ENCODE measurements at regions not wholly inside any gene's neighbourhood (a gene's known extent, or its start where the extent isn't known, plus 50 kb on each side); places are given as distances from the start of the nearest gene placed in this dataset.

DNA sequence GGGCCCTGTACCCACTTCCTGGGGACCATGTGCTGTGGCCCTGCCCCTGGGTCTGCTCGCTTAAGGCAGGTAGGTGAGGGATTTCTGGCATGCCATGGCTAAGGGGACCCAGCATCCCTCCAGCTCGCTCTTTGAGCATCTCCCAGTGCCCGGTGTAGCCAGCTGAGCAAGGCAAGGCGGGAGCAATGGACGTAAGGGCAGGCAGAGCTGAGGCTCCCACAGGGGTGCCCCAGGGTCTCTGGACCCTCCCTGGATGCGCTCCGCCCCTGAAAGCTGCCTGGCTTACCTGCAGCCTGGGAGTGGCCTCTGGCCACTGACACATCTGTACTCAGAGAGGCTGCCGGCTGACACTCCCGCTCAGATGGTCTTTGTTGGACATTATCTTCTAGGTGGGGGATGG is 189.9 kb downstream of the IRF8 start:
- TF ChIP-seq, protein P1, sequence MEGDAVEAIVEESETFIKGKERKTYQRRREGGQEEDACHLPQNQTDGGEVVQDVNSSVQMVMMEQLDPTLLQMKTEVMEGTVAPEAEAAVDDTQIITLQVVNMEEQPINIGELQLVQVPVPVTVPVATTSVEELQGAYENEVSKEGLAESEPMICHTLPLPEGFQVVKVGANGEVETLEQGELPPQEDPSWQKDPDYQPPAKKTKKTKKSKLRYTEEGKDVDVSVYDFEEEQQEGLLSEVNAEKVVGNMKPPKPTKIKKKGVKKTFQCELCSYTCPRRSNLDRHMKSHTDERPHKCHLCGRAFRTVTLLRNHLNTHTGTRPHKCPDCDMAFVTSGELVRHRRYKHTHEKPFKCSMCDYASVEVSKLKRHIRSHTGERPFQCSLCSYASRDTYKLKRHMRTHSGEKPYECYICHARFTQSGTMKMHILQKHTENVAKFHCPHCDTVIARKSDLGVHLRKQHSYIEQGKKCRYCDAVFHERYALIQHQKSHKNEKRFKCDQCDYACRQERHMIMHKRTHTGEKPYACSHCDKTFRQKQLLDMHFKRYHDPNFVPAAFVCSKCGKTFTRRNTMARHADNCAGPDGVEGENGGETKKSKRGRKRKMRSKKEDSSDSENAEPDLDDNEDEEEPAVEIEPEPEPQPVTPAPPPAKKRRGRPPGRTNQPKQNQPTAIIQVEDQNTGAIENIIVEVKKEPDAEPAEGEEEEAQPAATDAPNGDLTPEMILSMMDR (IDR thresholded peaks at IDR 0.05; ENCODE audit: extremely low read depth, missing control alignments), result no peak

DNA sequence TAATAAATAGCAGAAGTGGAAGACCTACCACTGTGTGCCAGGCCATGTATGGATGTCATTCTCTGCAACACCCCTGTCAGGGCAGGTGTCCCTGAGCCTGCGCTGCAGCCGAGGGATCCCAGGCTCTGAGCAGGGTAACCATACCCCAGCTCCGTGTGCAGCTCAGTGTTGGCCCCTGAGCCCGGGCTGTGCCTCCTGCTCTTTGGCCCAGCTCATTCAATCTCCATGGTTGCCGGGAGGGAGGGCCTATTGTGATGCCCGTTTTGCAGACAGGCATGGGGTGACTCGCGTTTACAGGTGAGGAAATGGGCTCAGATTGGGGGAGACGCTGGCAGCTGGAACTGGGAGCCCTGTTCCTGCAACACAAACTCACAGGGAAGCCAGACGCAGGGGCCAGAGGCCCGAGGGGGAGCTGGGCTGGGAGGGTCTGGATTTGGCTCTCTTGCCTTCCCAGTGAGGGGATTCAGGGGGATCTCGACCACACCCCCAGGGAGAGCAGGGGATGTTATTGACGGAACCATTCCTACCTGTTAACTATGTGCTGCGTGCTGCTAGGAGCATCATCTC is 190.5 kb downstream of the IRF8 start:
- TF ChIP-seq, protein P1 (IDR thresholded peaks at IDR 0.05; ENCODE audit: extremely low read depth, missing control alignments), result no peak

More for the DNA sequence above, 189.9 kb downstream of the IRF8 start:
- DNase-seq (ENCODE audit: low spot score), result no peak

DNA sequence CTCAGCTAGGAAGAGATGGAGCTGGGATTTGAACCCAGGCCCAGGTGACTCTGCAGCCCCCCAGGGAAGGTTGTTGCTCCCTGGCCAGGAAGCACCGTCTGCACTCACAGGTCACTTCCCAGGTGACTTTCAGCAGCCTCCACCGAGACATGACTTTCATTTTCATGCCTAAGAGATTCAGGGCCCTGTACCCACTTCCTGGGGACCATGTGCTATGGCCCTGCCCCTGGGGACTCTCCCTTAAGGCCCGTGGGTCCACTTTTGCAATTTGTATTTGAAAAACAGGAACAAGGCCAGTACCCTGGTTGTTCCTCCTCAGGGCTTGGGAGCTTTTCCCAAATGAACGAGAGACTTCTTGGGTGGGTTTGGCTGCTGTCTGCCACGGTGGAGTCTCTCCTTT is 191.0 kb downstream of the IRF8 start:
- DNase-seq (ENCODE audit: low spot score), result peak; percentile 59
- TF ChIP-seq, protein P1 (IDR thresholded peaks at IDR 0.05; ENCODE audit: extremely low read depth, missing control alignments), result no peak

More for the DNA sequence above, 190.5 kb downstream of the IRF8 start:
- DNase-seq (ENCODE audit: low spot score), result no peak

DNA sequence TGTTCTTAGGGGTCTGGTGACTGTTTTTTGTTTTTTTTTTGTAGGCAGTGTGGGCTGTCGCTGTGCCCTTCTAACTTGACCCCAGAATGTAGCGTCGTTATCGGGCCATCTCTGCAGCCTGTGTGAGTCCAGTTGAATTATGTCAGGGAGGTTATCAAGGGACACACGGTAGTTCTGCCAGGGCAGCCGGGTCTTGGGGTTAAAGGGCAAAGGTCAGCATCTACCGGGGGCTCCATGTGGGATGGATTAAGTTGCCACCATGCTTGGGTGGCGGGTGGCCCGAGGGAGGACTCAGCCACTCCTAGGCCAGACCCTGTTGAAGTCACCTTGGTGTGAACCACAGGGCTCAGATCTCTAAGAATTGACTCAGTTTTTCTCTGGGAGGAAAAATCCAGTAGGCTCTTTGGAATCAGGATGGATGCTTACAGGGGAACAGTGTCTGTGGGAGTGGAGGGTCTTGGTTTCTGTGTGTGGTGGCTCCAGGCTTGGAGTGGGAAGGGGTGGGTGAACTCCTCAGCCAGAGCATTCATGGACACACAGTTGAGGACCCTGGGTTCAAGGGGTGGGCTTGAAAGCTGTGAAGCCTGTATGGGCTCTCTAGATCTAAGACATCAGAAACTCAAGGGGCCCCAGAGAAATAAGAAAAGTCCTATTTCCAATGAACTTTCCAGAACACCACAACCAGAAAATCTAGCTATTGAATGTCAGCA is 191.7 kb downstream of the IRF8 start:
- no peak for DNase-seq (ENCODE audit: low spot score)
- TF ChIP-seq, protein P1 (IDR thresholded peaks at IDR 0.05; ENCODE audit: extremely low read depth, missing control alignments), result no peak

DNA sequence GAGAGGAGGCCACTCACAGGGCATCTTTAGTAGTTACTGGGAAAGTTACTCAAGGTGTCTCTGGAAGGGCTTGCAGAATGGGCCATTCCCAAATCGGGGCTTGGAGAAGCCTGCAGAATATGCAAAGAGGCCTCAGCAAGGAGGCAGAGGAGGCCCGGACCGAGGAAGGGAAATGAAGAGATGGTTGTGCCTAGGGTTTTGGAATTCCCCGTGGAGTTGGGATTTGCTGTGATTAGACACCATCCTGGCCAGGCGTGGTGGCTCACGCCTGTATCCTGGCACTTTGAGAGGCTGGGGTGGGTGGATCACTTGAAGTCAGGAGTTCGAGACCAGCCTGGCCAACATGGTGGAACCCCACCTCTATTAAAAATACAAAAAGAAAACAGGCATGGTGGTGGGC is 193.0 kb downstream of the IRF8 start:
- TF ChIP-seq, protein P1 (IDR thresholded peaks at IDR 0.05; ENCODE audit: extremely low read depth, missing control alignments), result no peak

DNA sequence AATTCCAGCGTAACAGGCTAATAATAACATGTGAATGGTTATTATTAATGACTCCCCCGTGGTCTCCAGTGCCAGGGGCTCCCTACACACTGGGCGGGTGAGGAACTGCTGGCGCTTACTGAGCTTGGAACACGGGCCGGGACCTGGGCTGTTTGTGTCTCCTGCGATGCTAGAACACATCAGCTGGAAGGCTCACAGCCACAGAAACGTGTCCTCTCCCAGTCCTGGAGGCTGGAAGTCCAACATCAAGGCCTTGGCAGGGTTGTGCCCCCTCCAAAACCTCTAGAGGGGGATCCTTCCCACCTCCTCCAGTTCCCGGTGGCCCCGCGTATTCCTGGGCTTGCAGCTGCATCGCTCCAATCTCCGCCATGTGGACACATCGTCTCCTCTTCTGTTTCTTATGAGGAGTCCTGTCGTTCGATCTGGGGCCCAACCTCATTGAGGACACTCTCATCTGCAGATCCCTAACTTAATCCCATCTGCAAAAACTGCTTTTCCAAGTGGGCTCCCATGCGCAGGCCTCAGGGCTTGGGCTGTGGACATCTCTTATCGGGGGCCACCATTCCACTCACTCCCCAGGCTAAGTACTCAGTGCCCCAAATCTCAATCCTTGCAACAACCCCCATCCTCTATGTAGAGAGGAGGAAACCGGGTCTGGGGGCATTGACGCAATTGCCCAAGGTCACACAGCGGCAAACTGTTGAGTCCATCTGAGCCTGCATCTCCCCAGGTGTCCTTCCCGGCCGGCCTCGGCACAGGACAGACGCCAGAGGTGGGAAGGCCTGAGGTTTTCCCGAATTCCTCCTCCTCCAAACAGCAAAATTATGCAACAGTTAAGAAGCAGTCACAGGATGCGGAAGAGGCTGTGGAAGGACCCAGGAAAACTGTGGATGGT is 193.9 kb downstream of the IRF8 start:
- TF ChIP-seq, protein P1 (IDR thresholded peaks at IDR 0.05; ENCODE audit: extremely low read depth, missing control alignments), result no peak
- no peak for DNase-seq (ENCODE audit: low spot score)

More for the DNA sequence above, 193.0 kb downstream of the IRF8 start:
- no peak for DNase-seq (ENCODE audit: low spot score)
